GM20431 (cell line): ENCODE measurements at regions not wholly inside any gene's neighbourhood (a gene's known extent, or its start where the extent isn't known, plus 50 kb on each side); places are given as distances from the start of the nearest gene placed in this dataset.

Experiments used
- in situ Hi-C: fragments of 300-500 bp; cut with MseI, MboI; formaldehyde crosslinking; loops from one replicate; pipeline ENCODE4 v1.15.0; 2020; ENCODE audit warnings: low sequenced_read_pairs; ENCODE audit not compliant: unreplicated experiment

- in situ Hi-C loops: no loop called here
These were observed 330.0 kb downstream of the PSAT1 start for GRCh38 chr9:78626971-78627370.

- in situ Hi-C loops: no loop called here
These were observed 334.0 kb downstream of the PSAT1 start for GRCh38 chr9:78630966-78631365.

DNA sequence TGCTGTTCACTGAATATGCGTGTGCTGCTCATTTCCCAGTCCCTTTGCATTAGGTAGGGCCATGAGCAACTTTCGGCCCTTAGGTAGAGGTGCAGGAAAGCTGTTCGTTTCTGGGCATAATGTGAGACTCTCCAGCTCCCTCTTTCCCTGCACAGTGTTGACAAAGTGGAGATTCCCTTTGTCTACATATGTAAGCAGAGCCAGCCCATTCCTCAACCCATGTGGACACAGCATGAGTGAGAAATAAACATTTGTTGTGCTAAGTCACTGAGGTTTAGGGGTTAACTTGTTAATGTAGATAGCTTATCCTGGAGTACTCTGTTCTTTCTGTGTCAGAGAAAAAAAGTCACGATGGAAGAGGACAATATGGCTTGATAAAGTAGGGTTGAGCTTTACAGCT is 343.8 kb downstream of the PSAT1 start:
- in situ Hi-C loops: no loop called here

- in situ Hi-C loops: no loop called here
These were observed 347.4 kb downstream of the PSAT1 start for GRCh38 chr9:78644359-78644758.

GRCh38 chr9:78654324-78654723 is 357.4 kb downstream of the PSAT1 start:
- in situ Hi-C loops: no loop called here

- in situ Hi-C loops: no loop called here
These were observed 366.4 kb downstream of the PSAT1 start for GRCh38 chr9:78663369-78663768.

- in situ Hi-C loops: no loop called here
These were observed 367.4 kb downstream of the PSAT1 start for GRCh38 chr9:78664370-78664769.

GRCh38 chr9:78666818-78667414 is 370.0 kb downstream of the PSAT1 start:
- in situ Hi-C loops: no loop called here

DNA sequence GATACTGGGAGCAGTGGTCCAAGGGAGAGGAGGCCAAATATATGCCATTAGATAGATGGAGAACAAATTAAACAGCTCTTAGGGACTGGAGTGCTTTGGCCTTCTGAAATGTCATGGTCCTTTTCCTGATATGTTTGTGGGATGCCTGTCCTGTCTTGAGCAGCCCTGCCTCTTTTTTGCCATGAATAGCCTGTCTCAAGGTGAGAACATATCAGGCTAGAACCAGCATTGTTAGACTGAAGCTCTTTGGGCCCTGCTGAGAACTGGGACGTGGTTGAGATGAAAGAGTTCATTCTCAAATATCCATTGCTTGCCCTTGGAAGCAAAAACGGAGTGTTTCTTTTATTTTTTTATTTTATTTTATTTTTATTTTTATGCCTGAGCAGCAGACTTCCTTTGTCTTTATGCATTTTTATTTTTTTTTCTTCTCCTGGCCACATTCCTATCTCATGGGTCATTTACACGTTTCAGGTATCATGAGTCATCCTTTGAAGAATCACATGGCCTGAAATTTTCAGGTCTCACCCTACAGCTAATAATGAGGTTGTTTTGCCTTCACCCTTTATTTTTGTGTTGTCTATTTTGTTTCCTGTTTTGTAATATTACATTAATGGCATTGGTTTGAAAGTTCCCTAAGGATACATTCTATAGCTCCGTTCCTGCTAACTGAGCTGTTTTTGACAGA is 371.4 kb downstream of the PSAT1 start:
- in situ Hi-C loops: no loop called here

DNA sequence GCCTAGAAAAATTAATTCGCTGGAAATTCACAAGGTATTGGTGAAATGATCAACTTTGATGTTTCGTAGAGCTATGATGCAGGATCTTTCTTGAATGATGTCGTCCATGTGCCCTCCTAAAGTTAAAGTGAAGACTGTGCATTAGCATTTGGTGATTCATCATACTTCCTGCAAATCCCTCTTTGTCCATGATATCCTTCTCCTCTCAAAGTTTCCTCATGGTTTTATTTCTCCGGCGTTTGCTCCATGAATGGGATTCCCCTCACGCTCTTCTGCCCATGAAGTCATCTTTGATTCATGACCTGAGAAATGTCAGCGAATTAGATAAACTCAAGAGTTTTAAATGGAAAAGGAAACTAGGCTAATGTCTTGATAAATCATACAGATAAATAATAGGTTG is 372.7 kb downstream of the PSAT1 start:
- in situ Hi-C loops: no loop called here

DNA sequence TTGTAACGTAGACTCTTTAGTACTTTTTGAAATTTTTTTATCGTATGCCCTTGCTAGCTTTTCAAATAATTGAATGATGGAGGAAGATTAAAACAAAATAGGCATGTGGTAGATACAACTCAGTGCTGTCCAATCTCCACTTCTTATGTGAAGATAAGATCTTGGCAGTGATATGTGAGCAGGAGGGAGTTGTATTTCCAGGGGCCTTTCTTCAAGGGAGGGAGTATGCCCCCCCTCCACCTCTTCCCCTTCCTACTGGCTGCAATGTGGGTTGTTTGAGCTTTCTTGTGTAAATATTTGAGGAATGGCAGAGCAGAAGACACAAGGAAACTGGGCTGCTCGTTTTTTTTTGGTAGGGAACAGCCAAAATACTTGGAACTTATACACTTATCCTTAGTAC is 374.9 kb downstream of the PSAT1 start:
- in situ Hi-C loops: no loop called here

- in situ Hi-C loops: no loop called here
These were observed 377.9 kb downstream of the PSAT1 start for GRCh38 chr9:78674874-78675273.

DNA sequence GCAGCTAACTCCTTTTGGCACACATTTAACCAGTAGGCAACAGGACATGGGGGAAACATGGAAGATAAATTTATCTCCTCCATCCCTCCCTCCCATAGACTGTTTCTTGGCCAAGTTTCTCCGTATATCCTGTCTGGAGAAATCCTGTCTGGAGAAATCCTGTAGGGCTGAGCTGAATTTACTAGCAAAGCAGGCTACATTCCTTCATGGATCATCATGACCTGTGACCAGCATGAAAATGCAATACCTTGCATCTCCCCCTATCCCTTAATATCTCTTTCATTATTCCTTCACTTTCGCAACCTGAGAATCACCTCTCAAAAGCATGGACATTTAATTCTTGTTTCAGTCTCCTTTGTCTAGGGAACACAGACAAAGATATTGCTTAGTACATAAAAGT is 379.1 kb downstream of the PSAT1 start:
- in situ Hi-C loops: no loop called here

GRCh38 chr9:78676623-78677022 is 379.7 kb downstream of the PSAT1 start:
- in situ Hi-C loops: no loop called here

DNA sequence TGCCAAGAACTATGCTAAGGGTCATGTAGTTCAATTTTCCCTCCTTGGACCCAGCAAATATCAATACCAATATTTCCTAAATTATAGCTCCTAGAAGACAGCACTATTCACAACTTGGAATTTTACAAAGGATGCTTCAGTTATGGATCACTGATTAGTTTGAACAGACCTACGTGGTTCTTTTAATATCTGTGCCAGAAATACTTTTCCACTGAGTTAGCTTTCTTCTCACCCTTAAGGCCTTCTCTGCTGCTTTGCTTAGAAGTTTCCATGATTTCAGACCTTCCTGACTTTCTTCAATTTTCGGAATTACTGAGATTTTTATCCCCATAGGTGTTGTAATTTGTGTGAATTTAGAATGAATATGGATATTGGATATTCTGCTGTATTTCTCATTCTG is 380.4 kb downstream of the PSAT1 start:
- in situ Hi-C loops: no loop called here

DNA sequence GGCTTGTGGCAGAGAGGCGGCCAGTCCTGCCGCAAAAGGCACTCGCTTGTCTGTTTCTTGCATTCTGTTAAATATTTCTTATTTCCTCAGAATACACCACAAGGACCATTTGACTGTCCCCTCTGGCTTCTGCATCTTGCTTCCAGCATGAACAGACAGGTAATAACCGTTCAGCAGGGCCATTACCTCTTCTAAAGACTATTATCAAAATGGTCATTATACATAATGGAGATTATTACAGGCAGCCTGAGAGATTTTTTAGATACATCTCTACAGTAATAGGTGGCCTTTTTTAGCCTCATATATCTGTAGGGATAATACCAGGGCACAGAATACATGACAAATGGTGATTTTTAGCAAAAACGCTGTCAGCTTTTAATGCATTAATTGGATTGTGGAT is 382.0 kb downstream of the PSAT1 start:
- in situ Hi-C loops: no loop called here

DNA sequence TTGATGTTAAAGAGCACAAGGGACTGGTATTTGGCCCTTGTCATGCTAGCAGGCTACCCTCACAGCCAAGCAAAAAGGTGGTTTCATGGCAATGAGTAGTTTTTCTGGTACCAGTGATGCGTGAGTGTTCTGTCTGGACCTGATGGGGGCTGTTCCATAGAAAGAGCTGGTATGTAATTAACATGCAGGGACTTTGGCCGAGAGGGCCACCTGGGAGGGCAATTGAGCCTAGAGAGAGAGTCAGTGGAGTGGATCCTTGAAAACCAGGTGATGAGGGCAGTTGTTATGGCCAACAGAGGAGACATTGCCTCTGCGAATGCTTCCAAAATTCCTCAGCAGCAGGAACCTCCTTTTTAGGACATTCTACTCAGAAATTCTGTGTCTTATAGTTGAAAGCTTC is 383.3 kb downstream of the PSAT1 start:
- in situ Hi-C loops: no loop called here

DNA sequence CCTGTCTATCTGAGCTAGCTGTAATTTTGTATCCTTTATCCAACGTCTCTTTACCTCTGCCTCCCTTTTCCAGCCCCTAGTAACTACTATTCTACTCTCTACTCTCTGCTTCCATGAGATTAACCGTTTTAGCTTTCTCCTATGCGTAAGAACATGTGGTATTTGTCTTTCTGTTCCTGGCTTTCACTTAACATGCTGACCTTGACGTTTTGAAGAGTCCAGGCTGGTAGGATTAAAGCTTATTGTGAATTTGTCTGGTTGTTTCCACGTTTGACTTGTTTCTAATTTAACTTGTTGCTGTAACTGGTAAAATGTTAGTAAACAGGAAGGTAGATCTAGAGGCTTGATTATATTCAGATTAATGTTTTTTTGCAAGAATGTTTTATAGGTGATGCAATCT is 385.3 kb downstream of the PSAT1 start:
- in situ Hi-C loops: no loop called here

DNA sequence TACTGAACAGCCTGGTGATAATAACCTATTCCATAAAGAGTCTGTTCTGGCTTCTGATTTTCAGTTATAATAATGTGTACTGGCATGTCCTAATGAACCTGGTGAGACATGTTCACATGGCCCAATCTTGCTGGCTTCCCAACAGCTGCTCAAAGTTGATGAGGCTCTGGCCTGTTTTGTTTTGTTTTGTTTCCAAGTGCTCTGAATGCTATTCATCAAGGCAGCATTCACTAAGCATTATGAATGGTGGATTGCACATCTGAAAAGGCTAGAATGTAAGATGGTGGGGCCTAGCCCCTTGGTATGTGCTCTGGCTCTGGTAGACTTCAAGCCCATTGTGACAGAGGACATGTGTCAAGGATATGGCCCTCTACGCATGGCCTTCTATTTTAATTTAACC is 388.5 kb downstream of the PSAT1 start:
- in situ Hi-C loops: no loop called here

GRCh38 chr9:78688796-78689195 is 391.9 kb downstream of the PSAT1 start:
- in situ Hi-C loops: no loop called here

DNA sequence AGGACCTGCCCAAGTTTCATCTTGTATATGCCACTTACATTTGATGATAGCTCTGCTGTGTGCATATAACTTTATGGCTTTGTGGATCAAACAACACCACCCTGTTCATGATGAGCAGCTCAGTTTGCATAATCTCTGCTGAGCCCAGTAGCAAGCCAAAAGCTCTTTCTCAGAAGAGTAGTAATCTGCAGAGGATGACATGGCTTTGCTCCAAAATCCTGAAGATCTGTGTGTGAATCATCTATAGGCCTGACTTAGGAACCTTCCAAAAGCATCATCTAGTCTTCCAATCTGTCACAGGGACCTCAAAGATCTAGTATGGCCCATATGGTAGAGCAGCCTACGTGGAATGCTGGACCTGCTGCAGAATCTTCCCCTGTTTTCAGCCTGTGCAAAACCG is 394.6 kb downstream of the PSAT1 start:
- in situ Hi-C loops: no loop called here

DNA sequence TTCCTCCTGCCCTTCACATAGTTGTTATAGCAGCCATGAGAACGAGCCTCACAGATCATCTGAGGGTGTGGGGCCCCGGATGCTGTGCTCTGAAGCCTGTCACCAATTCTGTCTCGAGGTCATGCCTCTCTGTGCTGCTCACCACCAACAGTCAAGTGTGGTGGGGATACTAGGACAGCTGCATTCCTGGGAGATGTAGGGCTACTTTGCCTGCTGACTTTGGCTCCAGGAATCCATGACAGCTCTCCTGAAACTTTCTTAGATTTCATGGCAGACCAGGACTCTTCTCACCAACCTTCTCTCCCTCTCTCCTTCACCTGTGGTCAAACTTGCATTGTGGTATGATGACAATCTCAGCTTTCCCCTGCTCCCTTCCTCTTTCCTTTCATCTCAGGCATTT is 395.9 kb downstream of the PSAT1 start:
- in situ Hi-C loops: no loop called here
